H1 (cell line): ENCODE measurements at regions not wholly inside any gene's neighbourhood (a gene's known extent, or its start where the extent isn't known, plus 50 kb on each side); places are given as distances from the start of the nearest gene placed in this dataset.

Source experiments
- CTCF ChIA-PET: fragments of 300-600 bp; sonication (Branson Sonifier 250); formaldehyde crosslinking; loops from one replicate; lab custom pipeline; 2021; ENCODE audit not compliant: partially characterized antibody; lab: Charles Lee
- POLR2A ChIA-PET: fragments of 300-600 bp; sonication (Branson Sonifier 250); formaldehyde crosslinking; loops from one replicate; lab custom pipeline; 2021; ENCODE audit warnings: inconsistent platforms; ENCODE audit not compliant: partially characterized antibody; lab: Charles Lee
- DNase-seq, 2 experiments: peaks; one replicate each; pipeline versions ENCODE4 v3.0.0 to v3.0.0-alpha.2; 2010 to 2022; ENCODE audit warnings: low spot score in 2 of 2, low read depth in 1 of 2, mixed read lengths in 1 of 2
- FAIRE-seq: peaks from 2 replicates; lab custom pipeline; 2011; peaks lifted over from hg19 to GRCh38; lab: Jason Lieb, UNC
- H2AFZ ChIP-seq: 2 replicates; pipeline ENCODE4 v1.8.1; 2012; ENCODE audit warnings: low read length, inconsistent platforms
- H2AK5ac ChIP-seq: 2 replicates; pipeline ENCODE4 v1.6.1; 2013; ENCODE audit warnings: low read depth, low read length
- H2BK120ac ChIP-seq: replicated peaks from 2 replicates; pipeline ENCODE3; 2013; ENCODE audit warnings: low read depth, low read length, inconsistent platforms
- H2BK12ac ChIP-seq: 2 replicates; pipeline ENCODE4 v1.6.1; 2013; ENCODE audit warnings: low read depth, low read length
- H2BK15ac ChIP-seq: 2 replicates; pipeline ENCODE4 v1.6.1; 2013; ENCODE audit warnings: low read length
- H2BK20ac ChIP-seq: 2 replicates; pipeline ENCODE4 v1.6.1; 2013; ENCODE audit warnings: low read length
- H2BK5ac ChIP-seq: 2 replicates; pipeline ENCODE4 v1.6.1; 2013; ENCODE audit warnings: low read depth, low read length
- H3K14ac ChIP-seq: 2 replicates; pipeline ENCODE4 v1.6.1; 2013; ENCODE audit warnings: inconsistent platforms; ENCODE audit not compliant: insufficient read length
- H3K18ac ChIP-seq: 2 replicates; pipeline ENCODE4 v1.6.1; 2013; ENCODE audit warnings: low read length; ENCODE audit errors: extremely low read depth
- H3K23ac ChIP-seq: 2 replicates; pipeline ENCODE4 v1.6.1; 2013; ENCODE audit warnings: inconsistent platforms; ENCODE audit not compliant: insufficient read length
- H3K23me2 ChIP-seq: 2 replicates; pipeline ENCODE4 v1.6.1; 2013; ENCODE audit warnings: low read depth, low read length
- H3K27ac ChIP-seq: 2 replicates; pipeline ENCODE4 v1.6.1; 2011; ENCODE audit warnings: low read depth, low read length, inconsistent platforms
- H3K27me3 ChIP-seq, 4 experiments: replicated peaks in 1 of 4; 1 replicate in 1 of 4; 2 replicates in 3 of 4; pipeline versions ENCODE4 v1.6.1 to v1.8.1; 2011 to 2013; ENCODE audit warnings: low read length in 3 of 4, mild to moderate bottlenecking in 3 of 4, inconsistent platforms in 2 of 4, mixed read lengths in 2 of 4, moderate library complexity in 1 of 4; ENCODE audit not compliant: control insufficient read depth in 3 of 4, insufficient read depth in 3 of 4; ENCODE audit errors: extremely low read depth in 1 of 4
- H3K36me3 ChIP-seq, 4 experiments: 2 replicates each; pipeline versions ENCODE4 v1.6.1 to v1.8.1; 2011 to 2013; ENCODE audit warnings: mild to moderate bottlenecking in 4 of 4, low read length in 3 of 4, moderate library complexity in 2 of 4, control low read depth in 1 of 4, inconsistent platforms in 1 of 4; ENCODE audit not compliant: insufficient read depth in 4 of 4, control insufficient read depth in 2 of 4
- H3K4ac ChIP-seq: replicated peaks from 2 replicates; pipeline ENCODE3; 2013; ENCODE audit warnings: low read length, low read depth, mixed read lengths, inconsistent platforms; ENCODE audit not compliant: insufficient read length
- H3K4me1 ChIP-seq, 4 experiments: replicated peaks in 1 of 4; 1 replicate in 1 of 4; 2 replicates in 3 of 4; pipeline versions ENCODE4 v1.6.1 to v1.8.1; 2011 to 2013; ENCODE audit warnings: low read length in 3 of 4, inconsistent platforms in 2 of 4, mixed read lengths in 1 of 4; ENCODE audit not compliant: insufficient read depth in 4 of 4, control insufficient read depth in 3 of 4
- H3K4me2 ChIP-seq, 2 experiments: 2 replicates each; pipeline versions ENCODE4 v1.6.1 to v1.8.1; 2011 to 2013; ENCODE audit warnings: low read depth in 2 of 2, low read length in 2 of 2, control low read depth in 1 of 2, inconsistent platforms in 1 of 2, mild to moderate bottlenecking in 1 of 2; ENCODE audit not compliant: insufficient read depth in 1 of 2
- H3K4me3 ChIP-seq, 4 experiments: fragments of 200-600, 300-600 bp in 1 of 4; sonication (generic), shearing (Covaris generic), sonication (Bioruptor Twin) in 1 of 4; 2 replicates each; pipeline versions ENCODE4 v1.5.1 to v1.8.1; 2011 to 2016; ENCODE audit warnings: low read length in 4 of 4, low read depth in 3 of 4, control low read depth in 2 of 4, inconsistent platforms in 2 of 4, mild to moderate bottlenecking in 2 of 4, mixed read lengths in 1 of 4, moderate library complexity in 1 of 4; ENCODE audit not compliant: insufficient read depth in 2 of 4; ENCODE audit errors: extremely low read depth in 1 of 4
- H3K56ac ChIP-seq: replicated peaks from 2 replicates; pipeline ENCODE3; 2013; ENCODE audit warnings: low read depth, mild to moderate bottlenecking, mixed read lengths, low read length, inconsistent platforms; ENCODE audit not compliant: insufficient read length
- H3K79me1 ChIP-seq: 2 replicates; pipeline ENCODE4 v1.6.1; 2013; ENCODE audit warnings: low read depth, low read length, control low read depth
- H3K79me2 ChIP-seq, 2 experiments: 2 replicates each; pipeline versions ENCODE4 v1.6.1 to v1.8.1; 2012 to 2013; ENCODE audit warnings: low read length in 2 of 2, mild to moderate bottlenecking in 2 of 2, inconsistent platforms in 1 of 2; ENCODE audit not compliant: insufficient read depth in 2 of 2, control insufficient read depth in 1 of 2
- H3K9ac ChIP-seq, 4 experiments: replicated peaks in 1 of 4; 1 replicate in 1 of 4; 2 replicates in 3 of 4; pipeline versions ENCODE4 v1.6.1 to v1.8.1; 2011 to 2013; ENCODE audit warnings: low read depth in 3 of 4, low read length in 3 of 4, control low read depth in 2 of 4, mild to moderate bottlenecking in 2 of 4, moderate library complexity in 2 of 4, inconsistent platforms in 1 of 4; ENCODE audit errors: extremely low read depth in 1 of 4
- H3K9me3 ChIP-seq, 2 experiments: 2 replicates each; pipeline versions ENCODE4 v1.6.1 to v1.8.1; 2012 to 2013; ENCODE audit warnings: mild to moderate bottlenecking in 2 of 2, moderate library complexity in 2 of 2, control low read depth in 1 of 2, inconsistent platforms in 1 of 2, low read depth in 1 of 2, low read length in 1 of 2, mixed read lengths in 1 of 2; ENCODE audit not compliant: insufficient read depth in 2 of 2
- H4K20me1 ChIP-seq, 2 experiments: replicated peaks in 1 of 2; 2 replicates each; pipeline versions ENCODE3 to v1.8.1; 2011 to 2013; ENCODE audit warnings: inconsistent platforms in 2 of 2, low read length in 2 of 2, mild to moderate bottlenecking in 1 of 2; ENCODE audit not compliant: insufficient read depth in 2 of 2, control insufficient read depth in 1 of 2
- H4K5ac ChIP-seq: 2 replicates; pipeline ENCODE4 v1.6.1; 2013; ENCODE audit warnings: low read length, low read depth, mixed read lengths, inconsistent platforms; ENCODE audit not compliant: insufficient read length
- H4K8ac ChIP-seq: 2 replicates; pipeline ENCODE4 v1.8.0; 2013; ENCODE audit warnings: mild to moderate bottlenecking, moderate library complexity, low read length, inconsistent platforms; ENCODE audit not compliant: insufficient read depth; ENCODE audit errors: extremely low read depth
- H4K91ac ChIP-seq: replicated peaks from 2 replicates; pipeline ENCODE3; 2013; ENCODE audit warnings: low read length, mixed read lengths, inconsistent platforms; ENCODE audit not compliant: insufficient read length
- CBX5 ChIP-seq: fragments of 300-800, 300-1000 bp; sonication (generic); IDR thresholded peaks from 2 replicates; pipeline ENCODE4 v1.7.1; 2016; ENCODE audit warnings: antibody characterized with exemption, low read length, low read depth
- CREB1 ChIP-seq: IDR thresholded peaks from 2 replicates; pipeline ENCODE4 v1.6.1; 2012; ENCODE audit warnings: inconsistent platforms
- MAFK ChIP-seq: IDR thresholded peaks from 2 replicates; pipeline ENCODE4 v1.6.1; 2012; ENCODE audit warnings: low read depth, mild to moderate bottlenecking, improper control_type of control experiment, low read length
- NANOG ChIP-seq: IDR thresholded peaks from 2 replicates; pipeline ENCODE4 v1.6.1; 2011; ENCODE audit warnings: low read length, low read depth, mild to moderate bottlenecking, inconsistent platforms; ENCODE audit not compliant: insufficient read depth, poor library complexity, severe bottlenecking
- NRF1 ChIP-seq: IDR thresholded peaks from 2 replicates; pipeline ENCODE4 v1.6.1; 2011; ENCODE audit warnings: mild to moderate bottlenecking, low read depth, low read length, improper control_type of control experiment
- RBBP5 ChIP-seq: IDR thresholded peaks from 2 replicates; pipeline ENCODE4 v1.7.1; 2012; ENCODE audit warnings: low read depth, mild to moderate bottlenecking, inconsistent platforms, low read length, moderate library complexity, borderline replicate concordance
- SIN3A ChIP-seq, 2 experiments: IDR thresholded peaks in 1 of 2; conservative IDR thresholded peaks in 1 of 2; 2 replicates each; pipeline ENCODE4 v1.6.1; 2011 to 2012; ENCODE audit warnings: low read length in 2 of 2, improper control_type of control experiment in 1 of 2, low read depth in 1 of 2, mild to moderate bottlenecking in 1 of 2
- SIRT6 ChIP-seq: IDR thresholded peaks from one replicate; pipeline ENCODE4 v1.7.1; 2012; ENCODE audit warnings: low read length, inconsistent platforms
- SP1 ChIP-seq: IDR thresholded peaks from 2 replicates; pipeline ENCODE4 v1.6.1; 2011; ENCODE audit warnings: low read depth, low read length
- SP2 ChIP-seq: IDR thresholded peaks from 2 replicates; pipeline ENCODE4 v1.6.1; 2012; ENCODE audit warnings: mild to moderate bottlenecking, low read length, inconsistent platforms
- WGBS, 2 experiments: shearing (Covaris generic) in 1 of 2; methylation state at CpG; one replicate each; pipeline versions ENCODE4 v1.1.6 to v1.1.7; 2013 to 2015; ENCODE audit warnings: low lambda C conversion rate in 2 of 2, mixed read lengths in 2 of 2, inconsistent platforms in 1 of 2, low coverage in 1 of 2, missing lambda C conversion rate in 1 of 2; ENCODE audit not compliant: insufficient replicate concordance in 2 of 2, insufficient coverage in 1 of 2, insufficient read length in 1 of 2; ENCODE audit errors: extremely low coverage in 1 of 2, missing lambda C conversion rate in 1 of 2; 5-methylcytosine and 5-hydroxymethylcytosine counted together

DNA sequence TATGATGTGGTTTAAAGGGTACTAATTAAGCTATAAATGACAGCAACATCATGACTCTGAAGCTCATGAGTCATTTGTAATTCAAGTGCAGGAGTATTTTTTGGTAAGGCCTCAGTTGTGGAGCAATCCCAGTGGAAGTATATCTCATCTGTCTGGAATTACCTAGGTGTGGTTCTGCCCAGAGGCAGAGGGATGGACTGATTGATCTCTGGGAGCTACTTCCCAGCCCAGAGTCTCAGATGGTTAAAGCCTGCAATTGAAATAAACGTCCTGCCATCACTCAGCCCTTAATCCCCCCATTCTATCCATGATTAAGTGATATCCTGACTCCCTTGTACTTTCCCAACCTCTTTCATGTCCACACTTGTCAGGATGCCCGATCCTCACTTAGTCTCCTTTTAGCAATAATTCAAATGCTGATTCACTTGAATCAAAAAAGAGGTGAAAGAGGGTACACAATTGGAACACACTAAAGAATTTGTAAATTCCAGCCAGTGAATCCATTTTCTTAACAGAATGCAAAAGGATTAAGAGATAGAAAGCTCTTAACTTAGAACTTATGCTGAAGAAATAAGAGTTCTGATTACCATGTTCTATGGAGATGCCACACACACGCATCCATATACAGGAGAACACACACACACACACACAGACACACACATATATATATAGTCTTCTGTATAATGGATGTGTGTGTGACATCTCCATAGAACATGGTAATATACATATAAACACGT is 664.4 kb downstream of the NYAP2 start:
- no peak overlapping the region for H2BK15ac ChIP-seq
- H3K79me1 ChIP-seq: no peaks in the 10 kb centered on the region
- no peak overlapping the region for H2AK5ac ChIP-seq
- WGBS, 2 experiments: 95% methylated on average over 4 of the region's 4 CpGs; no CpG with 5 or more reads in 1 of the 2 experiments
- H3K9me3 ChIP-seq: no peaks in the 10 kb centered on the region
- no peak overlapping the region for H2AFZ ChIP-seq
- H3K9ac ChIP-seq: no peak overlapping the region
- FAIRE-seq (no peak), DNase-seq (no peak)
- H3K4me1 ChIP-seq: no peaks in the 10 kb centered on the region; a peak in 1 of 7 replicates
- no peak overlapping the region for H3K4me3 ChIP-seq
- no peak overlapping the region for H4K8ac ChIP-seq
- ChIA-PET POLR2A (interaction anchor here (0.7 kb wide), 1 partner anchor 597 kb away, joined by 3 read pairs; no protein-coding TSS in a partner anchor), CTCF (no interaction called here)
- H2BK120ac ChIP-seq: no peak overlapping the region
- H2BK12ac ChIP-seq: no peak overlapping the region
- no peak overlapping the region for H3K14ac ChIP-seq
- H4K5ac ChIP-seq: no peak overlapping the region
- no peak for TF ChIP-seq SIN3A (conservative IDR thresholded peaks at IDR 0.05 in 1 of 2, IDR thresholded peaks at IDR 0.05 in 1 of 2; ENCODE audit: low read depth in 1 of 2, low read length in 2 of 2)
- no peak for TF ChIP-seq SIRT6
- TF ChIP-seq NANOG: no peak
- no peak for TF ChIP-seq RBBP5
- no peak for TF ChIP-seq CBX5
- no peak for TF ChIP-seq SP2
- TF ChIP-seq SP1: no peak
- no peak for TF ChIP-seq NRF1
- TF ChIP-seq MAFK: no peak
- TF ChIP-seq CREB1: no peak
- H3K23ac ChIP-seq: no peak overlapping the region
- H3K18ac ChIP-seq: no peak overlapping the region
- H3K4ac ChIP-seq: no peak overlapping the region
- no peak overlapping the region for H4K91ac ChIP-seq
- H3K56ac ChIP-seq: no peak overlapping the region
- H3K27ac ChIP-seq: no peak overlapping the region
- H3K79me2 ChIP-seq: no peaks in the 10 kb centered on the region
- H3K4me2 ChIP-seq: no peak overlapping the region
- no peaks in the 10 kb centered on the region for H3K36me3 ChIP-seq
- H4K20me1 ChIP-seq: no peaks in the 10 kb centered on the region
- H2BK20ac ChIP-seq: no peak overlapping the region
- H3K27me3 ChIP-seq: no peaks in the 10 kb centered on the region
- no peak overlapping the region for H2BK5ac ChIP-seq
- H3K23me2 ChIP-seq: no peaks in the 10 kb centered on the region
